AG04450 (cell line): ENCODE measurements at regions not wholly inside any gene's neighbourhood (a gene's known extent, or its start where the extent isn't known, plus 50 kb on each side); places are given as distances from the start of the nearest gene placed in this dataset.

Experiments used
- CTCF ChIA-PET: fragments of 300-600, 350-600 bp; formaldehyde crosslinking; extraction: SDS; loops from one replicate; lab custom pipeline; 2022; ENCODE audit warnings: antibody characterized with exemption, inconsistent platforms; lab: Charles Lee
- POLR2A ChIA-PET: fragments of 350-600 bp; formaldehyde crosslinking; extraction: SDS; loops from one replicate; lab custom pipeline; 2021; ENCODE audit warnings: antibody characterized with exemption, inconsistent platforms; lab: Yijun Ruan, JAX
- DNase-seq: peaks from one replicate; pipeline ENCODE4 v3.0.0-alpha.2; 2011; ENCODE audit warnings: low read depth, low spot score
- H3K27ac ChIP-seq: one replicate; pipeline ENCODE4 v1.5.1; 2012; ENCODE audit warnings: low read depth, low read length, control low read depth
- H3K27me3 ChIP-seq: one replicate; pipeline ENCODE4 v1.6.0; 2012; ENCODE audit warnings: low read length; ENCODE audit not compliant: control insufficient read depth, insufficient read depth
- H3K4me3 ChIP-seq: 2 replicates; pipeline ENCODE4 v1.5.1; 2011; ENCODE audit warnings: mild to moderate bottlenecking, low read depth, low read length, control low read depth
- H3K9me3 ChIP-seq: 2 replicates; pipeline ENCODE4 v1.5.1; 2012; ENCODE audit warnings: low read length; ENCODE audit not compliant: control insufficient read depth, insufficient read depth
- CTCF ChIP-seq: IDR thresholded peaks from 2 replicates; pipeline ENCODE4 v1.5.1; 2011; ENCODE audit warnings: low read depth, low read length, control low read depth, inconsistent platforms

GRCh38 chr3:159178209-159178897 is 376.5 kb downstream of the MFSD1 start:
- DNase-seq = no peak
- POLR2A ChIA-PET = no interaction called here
- no peak overlapping the region for H3K27ac ChIP-seq
- no peaks in the 10 kb centered on the region for H3K9me3 ChIP-seq
- H3K27me3 ChIP-seq = no peaks in the 10 kb centered on the region
- CTCF ChIA-PET = interaction anchor here (1.7 kb wide), 1 partner anchor 82 kb away, joined by 5 read pairs; no protein-coding TSS in a partner anchor
- TF ChIP-seq CTCF = no peak
- no peak overlapping the region for H3K4me3 ChIP-seq

DNA sequence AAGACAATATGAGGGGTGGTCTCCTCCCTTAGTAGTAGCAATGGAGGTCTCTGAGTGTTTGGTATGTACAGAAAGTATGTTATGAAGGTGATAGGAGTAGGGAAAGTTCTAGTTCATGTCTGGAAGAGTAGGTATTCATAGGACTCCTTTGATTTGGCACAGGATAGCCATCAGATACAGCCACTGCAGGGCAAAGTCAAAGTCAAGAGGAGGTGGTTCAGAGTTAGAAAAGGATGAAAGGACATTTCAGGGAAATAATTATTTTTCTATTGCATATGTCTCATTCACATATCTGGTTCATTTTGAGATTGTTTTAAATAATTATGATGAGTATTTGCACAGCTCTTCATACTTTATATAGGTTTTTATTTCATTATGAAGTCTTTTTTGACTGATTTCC is 381.1 kb downstream of the MFSD1 start:
- H3K4me3 ChIP-seq = no peak overlapping the region
- H3K27me3 ChIP-seq = no peaks in the 10 kb centered on the region
- ChIA-PET CTCF (no interaction called here), POLR2A (no interaction called here)
- TF ChIP-seq CTCF = no peak
- no peak overlapping the region for H3K27ac ChIP-seq
- peaks cover 4% of the 10 kb centered on the region; the same call in 1 of the 2 replicates for H3K9me3 ChIP-seq
- no peak for DNase-seq

- CTCF ChIA-PET = no interaction called here
- POLR2A ChIA-PET = no interaction called here
- no peak for DNase-seq
These were observed 383.7 kb downstream of the MFSD1 start for GRCh38 chr3:159185443-159186050.

DNA sequence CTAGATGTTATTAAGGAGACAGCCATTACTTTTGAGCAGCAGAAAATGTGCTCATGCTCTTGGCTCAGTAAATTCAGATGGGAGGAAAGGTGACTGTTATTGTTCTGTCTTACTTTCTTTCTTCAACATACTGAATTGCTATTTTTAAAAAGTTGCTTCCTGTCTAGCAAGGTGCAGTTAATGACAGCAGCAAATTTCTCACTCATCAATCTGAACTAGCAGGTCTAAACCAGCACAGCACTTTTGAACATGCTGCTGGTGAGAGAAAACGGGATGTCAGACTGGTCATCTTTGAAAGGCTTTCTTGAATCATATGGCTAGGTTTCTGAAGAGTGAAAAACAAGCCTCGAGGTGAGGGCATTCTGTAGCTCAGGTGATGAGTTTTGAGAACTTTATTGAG is 384.7 kb downstream of the MFSD1 start:
- no peak for DNase-seq
- ChIA-PET CTCF (no interaction called here), POLR2A (interaction anchor here (0.5 kb wide), 1 partner anchor 10 kb away, joined by 7 read pairs; no protein-coding TSS in a partner anchor)
- no peaks in the 10 kb centered on the region for H3K27me3 ChIP-seq
- H3K27ac ChIP-seq = no peak overlapping the region
- no peak overlapping the region for H3K4me3 ChIP-seq
- H3K9me3 ChIP-seq = peaks cover 4% of the 10 kb centered on the region; the same call in 1 of the 2 replicates
- no peak for TF ChIP-seq CTCF

More at GRCh38 chr3:159185443-159186050, 383.7 kb downstream of the MFSD1 start:
- TF ChIP-seq CTCF = no peak
- no peak overlapping the region for H3K4me3 ChIP-seq
- H3K27me3 ChIP-seq = no peaks in the 10 kb centered on the region
- H3K27ac ChIP-seq = no peak overlapping the region
- H3K9me3 ChIP-seq = peaks cover 4% of the 10 kb centered on the region; the same call in 1 of the 2 replicates

GRCh38 chr3:159187232-159187631 is 385.4 kb downstream of the MFSD1 start:
- H3K4me3 ChIP-seq = no peak overlapping the region
- H3K27ac ChIP-seq = no peak overlapping the region
- POLR2A ChIA-PET = interaction anchor here (0.5 kb wide), 1 partner anchor 10 kb away, joined by 7 read pairs; no protein-coding TSS in a partner anchor
- CTCF ChIA-PET = no interaction called here
- peaks cover 4% of the 10 kb centered on the region; the same call in 1 of the 2 replicates for H3K9me3 ChIP-seq
- DNase-seq = no peak
- no peak for TF ChIP-seq CTCF
- H3K27me3 ChIP-seq = no peaks in the 10 kb centered on the region
